HuH-7 (cell line): ENCODE measurements at regions not wholly inside any gene's neighbourhood (a gene's known extent, or its start where the extent isn't known, plus 50 kb on each side); places are given as distances from the start of the nearest gene placed in this dataset.
A peak's percentile ranks its signal among the peaks of the same experiment; 100 is the strongest.
"Not testable (repeated sequence)": the region's sequence is repeated elsewhere in the genome, so short reads cannot be mapped to it uniquely, and the experiment has no call there.

Experiments
- DNase-seq: peaks from one replicate; pipeline ENCODE4 v3.0.0; 2011; ENCODE audit warnings: low spot score

GRCh38 chr12:102728506-102729242 is 188.4 kb downstream of the PAH start:
- DNase-seq, result no peak

- DNase-seq, result no peak
These were observed 190.4 kb downstream of the PAH start for GRCh38 chr12:102726686-102727085.

DNA sequence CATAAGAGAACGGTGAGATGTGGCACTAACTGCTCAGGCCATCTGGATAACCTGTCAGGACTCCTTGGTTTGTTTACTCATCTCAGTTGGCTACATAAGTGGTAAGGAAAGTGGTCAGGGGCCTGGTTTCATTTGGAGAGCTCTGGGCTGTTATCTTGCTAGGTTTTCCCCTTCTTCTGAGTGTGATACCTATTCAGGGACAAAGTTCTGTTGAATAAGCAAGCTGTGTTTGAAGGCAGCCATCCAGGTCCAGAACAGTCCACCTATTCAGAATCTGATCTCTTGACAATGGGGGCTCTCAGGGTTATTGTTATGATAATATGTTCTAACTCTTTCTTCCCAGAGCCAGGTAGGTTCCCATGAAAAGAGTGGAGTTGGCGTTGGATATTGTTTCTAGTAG is 194.9 kb downstream of the PAH start:
- DNase-seq, result no peak

DNA sequence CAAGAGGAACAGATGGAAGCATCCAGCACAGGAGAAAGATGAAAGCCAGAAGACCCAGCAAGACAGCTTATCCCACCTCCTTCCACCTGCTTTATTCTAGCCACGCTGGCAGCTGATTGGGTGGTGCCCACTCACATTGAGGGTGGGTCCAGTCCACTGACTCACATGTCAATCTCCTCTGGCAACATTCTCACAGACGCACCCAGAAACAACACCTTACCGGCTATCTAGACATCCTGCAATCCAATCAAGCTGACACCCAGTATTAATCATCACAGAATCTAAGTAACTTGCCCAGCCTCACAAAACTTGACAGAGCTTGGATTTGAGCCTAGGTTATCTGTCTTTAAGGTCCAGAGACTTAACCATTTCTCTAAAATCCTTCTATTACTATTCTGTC is 208.9 kb downstream of the PAH start:
- DNase-seq, result no peak

GRCh38 chr12:102702447-102703114 is 214.5 kb downstream of the PAH start:
- peak; percentile 65 for DNase-seq

DNA sequence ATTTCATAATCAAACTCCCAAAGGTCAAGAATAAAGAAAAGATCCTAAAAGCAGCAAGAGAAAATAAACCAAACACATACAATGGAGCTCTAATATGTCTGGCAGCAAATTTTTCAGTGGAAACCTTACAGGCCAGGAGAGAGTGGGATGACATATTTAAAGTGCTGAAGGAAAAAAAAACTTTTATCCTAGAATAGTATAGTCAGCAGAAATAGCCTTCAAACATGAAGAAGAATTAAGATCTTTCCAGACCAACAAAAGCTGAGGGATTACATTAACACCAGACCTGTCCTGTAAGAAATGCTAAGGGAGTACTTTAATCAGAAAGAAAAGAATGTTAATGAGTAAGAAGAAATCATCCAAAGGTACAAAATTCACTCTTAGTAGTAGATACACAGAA is 215.7 kb upstream of the IGF1 start:
- DNase-seq, result no peak

DNA sequence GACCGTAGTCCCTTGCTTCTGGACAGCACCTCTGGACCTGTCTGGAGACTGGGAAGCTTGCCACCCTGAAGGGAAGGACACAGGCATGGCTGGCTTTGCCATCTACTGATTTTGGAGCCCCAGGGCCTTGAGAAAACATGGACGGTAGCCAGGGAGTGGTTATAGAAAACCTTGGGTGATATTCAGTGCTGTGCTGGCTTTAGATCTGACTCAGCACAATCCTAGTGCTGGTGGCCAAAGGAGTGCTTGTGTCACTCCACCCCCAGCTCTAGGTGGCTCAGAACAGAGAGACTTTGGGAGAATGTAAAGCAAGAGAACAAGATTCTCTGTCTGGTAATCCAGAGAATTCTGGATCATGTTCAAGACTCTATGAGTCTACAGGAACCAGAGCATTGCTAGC is 214.5 kb upstream of the IGF1 start:
- DNase-seq, result no peak

DNA sequence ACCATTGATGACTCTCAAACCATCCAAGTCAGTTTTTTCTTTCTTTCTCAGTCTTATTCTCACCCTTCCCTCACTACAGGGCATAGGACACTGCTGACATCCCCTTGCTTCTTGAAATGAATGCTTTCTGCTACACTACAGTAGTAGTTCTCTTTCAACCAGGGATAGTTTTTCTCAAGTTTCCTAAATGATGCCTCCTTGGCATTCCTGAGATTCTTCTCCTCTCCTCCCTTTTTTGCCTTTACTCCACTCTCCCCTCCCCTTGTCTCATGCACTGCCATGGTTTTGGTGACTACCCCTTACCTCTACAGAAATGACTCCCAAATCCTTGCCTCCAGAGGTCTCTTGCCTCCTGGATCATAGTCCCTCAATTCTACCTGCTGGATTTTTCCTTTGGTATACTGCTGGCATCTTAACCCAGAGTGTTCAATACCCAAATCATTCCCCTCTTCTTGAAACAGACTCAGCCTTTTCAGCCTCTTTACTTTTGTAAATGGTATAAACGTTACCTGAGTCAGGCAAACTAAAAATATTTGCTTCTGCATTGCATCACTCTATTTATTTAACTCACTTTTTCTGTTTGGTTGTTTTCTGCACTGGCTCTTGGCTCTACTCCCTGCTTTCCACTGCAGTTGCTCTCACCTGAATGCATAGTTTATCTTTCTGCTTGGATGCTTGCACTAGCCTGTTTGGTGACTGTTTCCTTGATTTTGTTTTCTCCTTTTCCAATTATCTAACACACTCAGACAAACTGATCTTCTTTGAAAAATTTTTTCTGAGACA is 211.6 kb upstream of the IGF1 start:
- no peak for DNase-seq

- DNase-seq, result no peak
These were observed 209.9 kb upstream of the IGF1 start for GRCh38 chr12:102690253-102690652.

- no peak for DNase-seq
These were observed 209.3 kb upstream of the IGF1 start for GRCh38 chr12:102689701-102690100.

DNA sequence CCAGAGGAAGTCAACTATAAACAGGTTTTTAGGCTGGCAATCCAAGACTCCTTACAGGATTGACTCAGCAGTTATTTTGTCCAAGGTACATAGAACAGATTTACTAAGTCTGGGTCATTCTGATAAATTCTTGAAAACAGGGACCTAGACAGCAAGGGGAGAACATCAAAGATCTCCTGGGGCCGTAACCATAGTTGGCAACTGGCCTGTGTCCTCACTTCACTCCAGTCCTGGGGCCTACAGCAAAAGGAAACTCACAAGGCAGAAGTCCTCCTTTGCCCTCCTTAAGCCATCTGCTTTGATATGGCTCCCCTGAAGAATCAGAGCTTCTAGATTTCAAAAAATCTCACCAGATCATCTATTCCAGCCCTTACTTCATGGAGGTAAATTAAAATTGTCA is 207.2 kb upstream of the IGF1 start:
- no peak for DNase-seq

GRCh38 chr12:102685841-102686240 is 205.5 kb upstream of the IGF1 start:
- no peak for DNase-seq

DNA sequence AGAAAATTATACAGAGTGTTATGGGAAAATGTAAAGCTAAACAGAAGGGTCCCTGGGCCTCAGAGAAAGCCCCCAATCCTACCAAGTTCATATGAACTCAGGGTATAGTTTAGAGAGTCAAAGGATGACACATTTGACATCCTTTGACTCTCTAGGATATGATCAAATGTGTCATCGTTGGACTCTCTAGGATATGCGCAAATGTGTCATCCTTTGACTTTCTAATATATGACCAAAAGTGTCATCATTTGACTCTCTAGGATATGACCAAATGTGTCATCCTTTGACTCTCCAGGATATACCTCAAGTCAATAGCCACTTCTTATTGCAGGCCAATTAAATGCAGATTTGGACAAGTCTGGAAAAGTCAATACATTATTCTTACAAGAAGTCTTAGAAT is 204.8 kb upstream of the IGF1 start:
- DNase-seq, result no peak

GRCh38 chr12:102682366-102683289 is 202.3 kb upstream of the IGF1 start:
- no peak for DNase-seq

GRCh38 chr12:102681747-102682146 is 201.4 kb upstream of the IGF1 start:
- DNase-seq, result no peak

- no peak for DNase-seq
These were observed 200.9 kb upstream of the IGF1 start for GRCh38 chr12:102681309-102681708.

DNA sequence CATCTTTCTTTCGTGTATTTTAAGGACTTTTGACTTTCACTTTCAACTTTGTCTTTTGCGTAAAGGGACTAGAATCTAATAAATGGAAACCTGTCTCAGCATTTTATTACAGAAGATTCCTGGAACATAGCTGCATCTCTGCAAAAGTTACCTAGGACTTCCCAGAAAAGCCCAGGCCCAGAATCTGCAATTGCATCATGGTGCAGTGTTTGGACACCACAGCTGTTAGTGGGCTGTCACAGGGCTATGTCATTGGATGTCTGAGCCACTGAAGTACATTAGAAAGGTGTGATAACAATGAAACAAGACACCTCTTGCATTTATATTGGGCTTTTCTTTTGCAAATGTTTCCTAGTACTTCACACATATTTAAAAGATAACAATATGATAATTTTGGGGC is 199.9 kb upstream of the IGF1 start:
- DNase-seq, result no peak

DNA sequence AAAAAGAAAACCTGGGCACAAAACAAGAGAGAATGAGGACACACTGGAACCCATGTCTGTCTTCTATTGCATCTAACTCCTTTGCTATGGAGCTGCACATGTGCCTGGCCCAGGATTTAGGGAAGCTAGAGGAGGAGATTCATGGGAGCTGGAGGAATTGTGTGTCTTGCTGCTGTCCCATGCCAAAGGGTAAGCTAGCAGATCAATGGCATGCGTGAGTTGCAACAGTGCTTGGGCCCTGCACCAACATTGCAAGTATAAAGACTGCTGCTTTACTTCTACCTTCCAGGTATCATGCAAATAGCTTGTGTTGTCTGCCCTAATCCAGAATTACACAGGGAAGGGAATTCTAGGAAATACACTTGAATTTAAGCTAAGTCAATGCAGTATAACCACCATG is 196.4 kb upstream of the IGF1 start:
- no peak for DNase-seq

DNA sequence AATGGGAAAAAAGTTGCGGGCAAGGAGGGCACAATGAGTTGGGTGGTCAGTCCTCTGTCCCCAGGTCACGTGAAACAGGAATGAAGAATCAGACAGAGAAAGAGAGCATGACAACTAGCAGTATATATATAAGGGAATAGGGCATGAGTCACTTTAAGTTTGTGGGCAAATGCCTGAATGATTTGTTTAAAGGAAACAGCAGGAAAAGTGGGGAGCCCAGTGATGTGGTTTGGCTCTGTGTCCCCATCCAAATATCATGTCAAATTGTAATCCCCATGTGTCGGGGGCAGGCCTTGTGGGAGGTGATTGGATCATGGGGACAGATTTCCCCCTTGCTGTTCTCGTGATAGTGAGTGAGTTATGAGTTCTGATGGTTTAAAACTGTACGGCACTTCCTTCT is 195.3 kb upstream of the IGF1 start:
- DNase-seq, result no peak

GRCh38 chr12:102673606-102674005 is 193.2 kb upstream of the IGF1 start:
- DNase-seq, result no peak

GRCh38 chr12:102672212-102672611 is 191.8 kb upstream of the IGF1 start:
- not testable (repeated sequence) for DNase-seq

DNA sequence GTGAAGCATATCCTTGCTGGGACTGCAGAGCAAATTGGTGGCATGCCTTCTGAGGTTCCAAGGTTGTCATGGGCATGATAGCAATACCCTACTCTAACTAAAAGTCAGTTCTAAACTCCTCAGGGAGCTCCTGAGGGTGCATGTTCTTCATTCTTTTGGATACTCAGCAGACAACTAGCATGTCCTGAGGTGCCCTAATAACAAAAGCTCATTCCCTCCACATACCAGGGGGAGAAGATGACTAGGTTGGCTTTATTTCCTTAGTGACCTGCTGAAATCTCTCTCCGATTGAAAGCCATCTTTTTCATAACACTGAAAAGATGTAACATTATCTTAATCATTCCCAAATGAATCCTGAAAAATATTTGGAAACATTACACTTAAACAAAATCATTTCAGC is 188.7 kb upstream of the IGF1 start:
- no peak for DNase-seq
